ENCODE measurements at regions not wholly inside any gene's neighbourhood (a gene's known extent, or its start where the extent isn't known, plus 50 kb on each side); places are given as distances from the start of the nearest gene placed in this dataset.

- TF ChIP-seq TAF1 (IDR thresholded peaks at IDR 0.05; ENCODE audit: borderline replicate concordance, insufficient read depth, low read length), result no peak
- TF ChIP-seq REST (IDR thresholded peaks at IDR 0.05; ENCODE audit: insufficient read depth in 1 of 2, low read depth in 2 of 2, low read length in 2 of 2), result no peak
Observed at GRCh38 chr17:77504652-77505155, 363.9 kb downstream of the SEC14L1 start.

Data from PFSK-1 (cell line).